K562 (cell line): ENCODE measurements at regions not wholly inside any gene's neighbourhood (a gene's known extent, or its start where the extent isn't known, plus 50 kb on each side); places are given as distances from the start of the nearest gene placed in this dataset.

Experiments
- ATAC-seq: fragments of 200-7000 bp; cut with Tn5 transposase; 3 replicates; pipeline ENCODE4 v1.9.1; 2020; ENCODE audit warnings: moderate library complexity
- BruUV-seq: library from RNA; stranded (reverse); fragments of 400-500 nt; replicated peaks from 2 replicates; lab custom pipeline; 2021; lab: Mats Ljungman, UMichigan
- CTCF ChIA-PET: fragments of 300-600 bp; formaldehyde crosslinking; extraction: SDS; loops from one replicate; lab custom pipeline; 2021; ENCODE audit warnings: low intra/inter-chr PET ratio; lab: Yijun Ruan, JAX
- POLR2A ChIA-PET: fragments of 300-600, 350-650 bp; sonication (Branson Sonifier 250); formaldehyde crosslinking; extraction: SDS; loops from one replicate; lab custom pipeline; 2021; ENCODE audit warnings: antibody characterized with exemption, inconsistent platforms; lab: Yijun Ruan, JAX
- DNase-seq, 4 experiments: peaks; one replicate each; pipeline versions ENCODE4 v3.0.0 to v3.0.0-alpha.2; 2011 to 2018; ENCODE audit warnings: low spot score in 3 of 4, mixed read lengths in 3 of 4; ENCODE audit errors: extremely low read depth in 1 of 4
- FAIRE-seq: peaks from 2 replicates; lab custom pipeline; 2011; peaks lifted over from hg19 to GRCh38; lab: Jason Lieb, UNC
- H2AFZ ChIP-seq: 2 replicates; pipeline ENCODE4 v1.6.0; 2011; ENCODE audit warnings: low read depth, low read length, control low read depth, inconsistent platforms
- H3K27ac ChIP-seq: fragments of 200-600 bp; 3 replicates; pipeline ENCODE4 v1.8.0; 2011; ENCODE audit warnings: low read depth, mild to moderate bottlenecking, control low read depth, inconsistent platforms, low read length, moderate library complexity, mixed read lengths; ENCODE audit errors: extremely low read depth
- H3K27me3 ChIP-seq, 2 experiments: fragments of 300-600 bp in 1 of 2; 2 replicates in 1 of 2; 3 replicates in 1 of 2; pipeline versions ENCODE4 v1.6.0 to v1.8.0; 2011; ENCODE audit warnings: inconsistent platforms in 2 of 2, low read length in 2 of 2, mild to moderate bottlenecking in 1 of 2, mixed read lengths in 1 of 2, moderate library complexity in 1 of 2; ENCODE audit not compliant: control insufficient read depth in 2 of 2, insufficient read depth in 2 of 2
- H3K36me3 ChIP-seq: fragments of 300-600 bp; 3 replicates; pipeline ENCODE4 v1.8.0; 2011; ENCODE audit warnings: mild to moderate bottlenecking, low read length, inconsistent platforms; ENCODE audit not compliant: control insufficient read depth, insufficient read depth
- H3K4me1 ChIP-seq, 2 experiments: fragments of 200-600 bp in 1 of 2; replicated peaks in 1 of 2; 2 replicates in 1 of 2; 3 replicates in 1 of 2; pipeline versions ENCODE4 v1.5.1 to v1.8.0; 2011; ENCODE audit warnings: inconsistent platforms in 2 of 2, low read length in 2 of 2, mild to moderate bottlenecking in 1 of 2, mixed read lengths in 1 of 2, moderate library complexity in 1 of 2; ENCODE audit not compliant: control insufficient read depth in 2 of 2, insufficient read depth in 2 of 2
- H3K4me2 ChIP-seq: 2 replicates; pipeline ENCODE4 v1.6.1; 2011; ENCODE audit warnings: low read length, control low read depth, inconsistent platforms, mixed read lengths; ENCODE audit not compliant: insufficient read depth
- H3K4me3 ChIP-seq: fragments of 200-600 bp; sonication (generic), shearing (Covaris generic); 2 replicates; pipeline ENCODE4 v1.5.1; 2016; ENCODE audit warnings: control low read depth, inconsistent platforms
- H3K79me2 ChIP-seq: fragments of 200-600 bp; 3 replicates; pipeline ENCODE4 v1.8.0; 2011; ENCODE audit warnings: low read length, inconsistent platforms; ENCODE audit not compliant: control insufficient read depth, insufficient read depth
- H3K9ac ChIP-seq, 2 experiments: 2 replicates each; pipeline versions ENCODE4 v1.6.0 to v1.6.1; 2011; ENCODE audit warnings: low read depth in 2 of 2, low read length in 2 of 2, control low read depth in 1 of 2, inconsistent platforms in 1 of 2, mild to moderate bottlenecking in 1 of 2, mixed read lengths in 1 of 2; ENCODE audit not compliant: insufficient read depth in 1 of 2
- H3K9me1 ChIP-seq: one replicate; pipeline ENCODE4 v1.6.0; 2011; ENCODE audit warnings: inconsistent platforms, mild to moderate bottlenecking, low read length, moderate library complexity; ENCODE audit not compliant: control insufficient read depth, insufficient read depth
- H3K9me3 ChIP-seq: replicated peaks from 2 replicates; pipeline ENCODE4 v1.5.1; 2011; ENCODE audit warnings: low read depth, low read length, inconsistent platforms; ENCODE audit not compliant: control insufficient read depth, insufficient read depth
- H4K20me1 ChIP-seq: replicated peaks from 2 replicates; pipeline ENCODE4 v1.6.1; 2011; ENCODE audit warnings: low read length, inconsistent platforms, mixed read lengths; ENCODE audit not compliant: control insufficient read depth, insufficient read depth
- ARID3B ChIP-seq: fragments of 250-450 bp; sonication (Bioruptor Pico); IDR thresholded peaks from 2 replicates; pipeline ENCODE4 v1.4.0; 2020; ENCODE audit warnings: borderline replicate concordance
- CBFA2T2 ChIP-seq: fragments of 450-650 bp; conservative IDR thresholded peaks from 2 replicates; pipeline ENCODE4 v1.6.1; 2017; ENCODE audit warnings: mild to moderate bottlenecking
- CEBPZ ChIP-seq: fragments of 150-350 bp; IDR thresholded peaks from 2 replicates; pipeline ENCODE4 v1.6.1; 2014; ENCODE audit warnings: low read depth, mild to moderate bottlenecking, low read length, borderline replicate concordance
- ERF ChIP-seq: fragments of 450-650 bp; formaldehyde crosslinking; IDR thresholded peaks from 2 replicates; pipeline ENCODE4 v1.4.0; 2020; ENCODE audit warnings: mild to moderate bottlenecking, mixed read lengths
- ZNF518B ChIP-seq: fragments of 250-450 bp; sonication (Bioruptor Pico); IDR thresholded peaks from 2 replicates; pipeline ENCODE4 v1.5.0; 2021; ENCODE audit warnings: mild to moderate bottlenecking, moderate library complexity
- ZNF740 ChIP-seq, 3 experiments: fragments of 200-800 bp in 1 of 3; sonication (Bioruptor generic) in 1 of 3; sonication (generic) in 1 of 3; formaldehyde crosslinking in 1 of 3; IDR thresholded peaks; 2 replicates each; pipeline versions ENCODE4 v1.6.1 to v1.8.0; 2016 to 2022; ENCODE audit warnings: mild to moderate bottlenecking in 2 of 3, missing compliant biosample characterization in 2 of 3, missing genetic modification characterization in 2 of 3, missing genetic modification reagents in 1 of 3
- ZNF79 ChIP-seq: fragments of 250-450 bp; sonication (Bioruptor Pico); IDR thresholded peaks from 2 replicates; pipeline ENCODE4 v1.4.0; 2020; ENCODE audit warnings: low read depth, mild to moderate bottlenecking, moderate library complexity
- WGBS: fragments of 100-300 bp; shearing (Covaris generic); methylation state at CpG from one replicate; pipeline ENCODE4 v1.1.6; 2016; ENCODE audit warnings: low coverage, mixed read lengths; ENCODE audit not compliant: insufficient coverage; ENCODE audit errors: missing lambda C conversion rate; 5-methylcytosine and 5-hydroxymethylcytosine counted together
- in situ Hi-C: fragments of 300-500 bp; cut with MboI; formaldehyde crosslinking; loops from 4 replicates; pipeline ENCODE4 v1.15.0; 2018; ENCODE audit warnings: inconsistent platforms, mixed read lengths
- intact Hi-C: fragments of 100-400 bp; cut with micrococcal nuclease; formaldehyde crosslinking; loops from 2 replicates; pipeline ENCODE4 v1.14.2; 2022

- Histone ChIP-seq H3K27me3 (no peaks in the 10 kb centered on the region), H3K9me1 (no peaks in the 10 kb centered on the region), H3K4me3 (no peak overlapping the region), H3K79me2 (no peaks in the 10 kb centered on the region), H3K27ac (no peak overlapping the region), H3K4me1 (no peaks in the 10 kb centered on the region)
- 0% methylated on average over 3 of the region's 3 CpGs for WGBS
- intact Hi-C loops, result no loop called here
- TF ChIP-seq ERF (CRISPR knock-in tag) (no peak), CEBPZ (no peak), ZNF740 (CRISPR knock-in tag; IDR thresholded peaks at IDR 0.05) (no peak), ZNF740 (tag; IDR thresholded peaks at IDR 0.05) (no peak), CBFA2T2 (no peak), ARID3B (no peak), ZNF518B (CRISPR knock-in tag) (no peak), ZNF79 (CRISPR knock-in tag) (no peak)
- TF ChIP-seq, all 486 proteins: peak for 0
- Histone ChIP-seq H3K36me3 (no peaks in the 10 kb centered on the region), H3K9ac (no peak overlapping the region), H2AFZ (no peak overlapping the region), H4K20me1 (no peaks in the 10 kb centered on the region), H3K9me3 (no peaks in the 10 kb centered on the region), H3K4me2 (no peak overlapping the region)
- ATAC-seq (no peak), FAIRE-seq (no peak), DNase-seq (no peak)
- in situ Hi-C loops, result no loop called here
- BruUV-seq, result no TSS peak
- CTCF ChIA-PET, result no interaction called here
- POLR2A ChIA-PET, result no interaction called here
Observed at GRCh38 chr15:37339437-37339836, 239.1 kb upstream of the MEIS2 start.
